ENCODE measurements at regions not wholly inside any gene's neighbourhood (a gene's known extent, or its start where the extent isn't known, plus 50 kb on each side); places are given as distances from the start of the nearest gene placed in this dataset.

DNA sequence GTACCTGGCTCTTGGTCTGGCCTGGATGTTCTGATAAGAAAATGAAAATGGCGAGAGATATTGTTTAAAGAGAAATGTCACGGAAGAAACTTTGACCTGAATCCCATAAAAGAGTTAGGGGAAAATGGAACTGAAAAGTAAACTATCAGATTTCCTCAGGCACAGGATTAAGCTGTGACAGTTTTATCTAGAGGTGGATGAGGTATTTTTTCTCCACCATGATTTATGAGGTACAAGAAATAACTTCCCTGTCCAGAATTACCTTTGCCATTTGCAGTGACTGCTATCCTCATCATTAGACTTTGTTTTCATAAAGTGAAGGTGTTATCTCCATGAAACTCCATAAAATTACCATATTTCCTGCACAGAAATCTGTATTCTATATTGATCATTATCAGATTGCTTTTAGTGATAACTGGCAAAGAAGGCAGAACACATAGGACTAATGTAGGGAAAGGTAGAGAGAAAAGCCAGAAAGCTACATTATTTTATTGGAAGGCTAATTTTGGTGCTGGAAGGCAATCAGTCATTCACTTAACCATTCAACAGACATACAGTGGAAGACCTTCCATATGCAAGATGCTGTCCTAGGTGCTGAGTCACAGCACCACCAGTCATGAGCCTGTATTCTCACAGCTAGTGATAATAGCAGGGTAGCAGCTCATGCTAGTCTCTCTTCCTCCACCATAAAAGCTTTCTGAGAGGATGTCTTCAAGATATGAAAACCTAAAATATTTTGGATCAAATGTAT is 427.3 kb upstream of the CITED2 start:
- Histone ChIP-seq H2AFZ (ENCODE audit: low read length) (no peak overlapping the region), H3K79me2 (ENCODE audit: insufficient read depth, low read length) (no peaks in the 10 kb centered on the region), H3K27ac (ENCODE audit: low read depth, low read length) (no peak overlapping the region), H3K4me2 (ENCODE audit: insufficient read depth, low read length) (no peak overlapping the region), H3K27me3 (ENCODE audit: insufficient read depth, low read length) (no peaks in the 10 kb centered on the region), H3K36me3 (ENCODE audit: insufficient read depth, low read length) (no peaks in the 10 kb centered on the region), H3K4me3 (ENCODE audit: insufficient read depth, low read length) (no peak overlapping the region), H3K9me3 (ENCODE audit: low read depth, low read length) (no peaks in the 10 kb centered on the region), H4K20me1 (ENCODE audit: insufficient read depth, low read length) (no peaks in the 10 kb centered on the region), H3K4me1 (ENCODE audit: insufficient read depth, low read length) (no peaks in the 10 kb centered on the region)
- TF ChIP-seq, protein P1, sequence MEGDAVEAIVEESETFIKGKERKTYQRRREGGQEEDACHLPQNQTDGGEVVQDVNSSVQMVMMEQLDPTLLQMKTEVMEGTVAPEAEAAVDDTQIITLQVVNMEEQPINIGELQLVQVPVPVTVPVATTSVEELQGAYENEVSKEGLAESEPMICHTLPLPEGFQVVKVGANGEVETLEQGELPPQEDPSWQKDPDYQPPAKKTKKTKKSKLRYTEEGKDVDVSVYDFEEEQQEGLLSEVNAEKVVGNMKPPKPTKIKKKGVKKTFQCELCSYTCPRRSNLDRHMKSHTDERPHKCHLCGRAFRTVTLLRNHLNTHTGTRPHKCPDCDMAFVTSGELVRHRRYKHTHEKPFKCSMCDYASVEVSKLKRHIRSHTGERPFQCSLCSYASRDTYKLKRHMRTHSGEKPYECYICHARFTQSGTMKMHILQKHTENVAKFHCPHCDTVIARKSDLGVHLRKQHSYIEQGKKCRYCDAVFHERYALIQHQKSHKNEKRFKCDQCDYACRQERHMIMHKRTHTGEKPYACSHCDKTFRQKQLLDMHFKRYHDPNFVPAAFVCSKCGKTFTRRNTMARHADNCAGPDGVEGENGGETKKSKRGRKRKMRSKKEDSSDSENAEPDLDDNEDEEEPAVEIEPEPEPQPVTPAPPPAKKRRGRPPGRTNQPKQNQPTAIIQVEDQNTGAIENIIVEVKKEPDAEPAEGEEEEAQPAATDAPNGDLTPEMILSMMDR (IDR thresholded peaks at IDR 0.05; ENCODE audit: extremely low read depth, low read depth, low read length): no peak
- no peak for DNase-seq (ENCODE audit: insufficient read length, low spot score, missing footprints)

- no peak overlapping the region for H3K4me2 ChIP-seq (ENCODE audit: insufficient read depth, low read length)
- H3K4me3 ChIP-seq (ENCODE audit: insufficient read depth, low read length): no peak overlapping the region
- H3K27me3 ChIP-seq (ENCODE audit: insufficient read depth, low read length): no peaks in the 10 kb centered on the region
- no peak for DNase-seq (ENCODE audit: insufficient read length, low spot score, missing footprints)
- H2AFZ ChIP-seq (ENCODE audit: low read length): no peak overlapping the region
- no peaks in the 10 kb centered on the region for H3K36me3 ChIP-seq (ENCODE audit: insufficient read depth, low read length)
- no peaks in the 10 kb centered on the region for H3K9me3 ChIP-seq (ENCODE audit: low read depth, low read length)
- TF ChIP-seq, protein P1 (IDR thresholded peaks at IDR 0.05; ENCODE audit: extremely low read depth, low read depth, low read length): no peak
- H3K27ac ChIP-seq (ENCODE audit: low read depth, low read length): no peak overlapping the region
- no peaks in the 10 kb centered on the region for H3K4me1 ChIP-seq (ENCODE audit: insufficient read depth, low read length)
- no peaks in the 10 kb centered on the region for H4K20me1 ChIP-seq (ENCODE audit: insufficient read depth, low read length)
- no peaks in the 10 kb centered on the region for H3K79me2 ChIP-seq (ENCODE audit: insufficient read depth, low read length)
Measured at GRCh38 chr6:139800837-139801236, 426.4 kb upstream of the CITED2 start.

DNA sequence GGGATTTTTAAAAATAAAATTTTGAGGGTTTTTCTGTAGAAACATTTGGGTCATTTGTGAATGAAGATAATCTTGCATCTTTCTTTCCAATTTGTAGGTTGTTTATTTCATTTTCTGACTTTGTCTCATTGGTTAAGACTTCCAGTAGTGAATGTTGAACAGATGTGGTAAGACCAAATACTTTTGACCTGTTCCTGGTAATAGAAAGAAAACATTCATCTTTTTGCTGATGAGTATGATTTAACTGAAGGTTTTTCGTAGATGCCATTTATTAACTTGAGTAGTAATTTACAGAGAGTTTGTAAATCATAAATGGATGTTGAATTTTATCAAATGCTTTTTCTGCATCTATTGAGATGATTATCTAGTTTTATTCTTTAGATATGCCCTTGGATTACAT is 416.1 kb upstream of the CITED2 start:
- Histone ChIP-seq H3K4me3 (ENCODE audit: insufficient read depth, low read length) (no peak overlapping the region), H3K36me3 (ENCODE audit: insufficient read depth, low read length) (no peaks in the 10 kb centered on the region), H3K4me1 (ENCODE audit: insufficient read depth, low read length) (no peaks in the 10 kb centered on the region), H2AFZ (ENCODE audit: low read length) (no peak overlapping the region), H3K27ac (ENCODE audit: low read depth, low read length) (no peak overlapping the region), H3K4me2 (ENCODE audit: insufficient read depth, low read length) (no peak overlapping the region), H3K27me3 (ENCODE audit: insufficient read depth, low read length) (no peaks in the 10 kb centered on the region), H4K20me1 (ENCODE audit: insufficient read depth, low read length) (no peaks in the 10 kb centered on the region), H3K9me3 (ENCODE audit: low read depth, low read length) (no peaks in the 10 kb centered on the region), H3K79me2 (ENCODE audit: insufficient read depth, low read length) (no peaks in the 10 kb centered on the region)
- DNase-seq (ENCODE audit: insufficient read length, low spot score, missing footprints): no peak
- TF ChIP-seq, protein P1 (IDR thresholded peaks at IDR 0.05; ENCODE audit: extremely low read depth, low read depth, low read length): no peak

DNA sequence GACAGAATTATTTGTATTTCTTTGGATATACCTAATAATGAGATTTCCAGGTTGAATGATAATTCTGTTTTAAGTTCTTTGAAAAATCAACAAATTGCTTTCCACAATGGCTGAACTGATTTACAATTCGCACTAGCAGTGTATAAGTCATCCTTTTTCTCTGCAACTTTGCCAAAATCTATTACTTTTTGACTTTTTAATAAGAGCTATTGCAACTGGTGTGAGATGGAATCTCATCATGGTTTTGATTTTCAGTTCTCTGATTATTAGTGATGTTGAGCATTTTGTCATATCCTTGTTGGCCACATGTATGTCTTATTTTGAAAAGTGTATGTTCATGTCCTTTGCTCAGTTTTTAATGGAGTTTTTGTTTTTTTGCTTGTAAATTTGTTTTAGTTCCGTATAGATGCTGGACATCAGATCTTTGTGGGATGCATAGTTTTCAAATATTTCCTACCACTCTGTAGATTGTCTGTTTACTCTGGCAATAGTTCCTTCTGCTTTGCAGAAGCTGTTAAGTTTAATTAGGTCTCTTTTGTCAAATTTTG is 409.8 kb upstream of the CITED2 start:
- H3K4me3 ChIP-seq (ENCODE audit: insufficient read depth, low read length): no peak overlapping the region
- H3K79me2 ChIP-seq (ENCODE audit: insufficient read depth, low read length): no peaks in the 10 kb centered on the region
- no peak for DNase-seq (ENCODE audit: insufficient read length, low spot score, missing footprints)
- no peaks in the 10 kb centered on the region for H3K27me3 ChIP-seq (ENCODE audit: insufficient read depth, low read length)
- TF ChIP-seq, protein P1 (IDR thresholded peaks at IDR 0.05; ENCODE audit: extremely low read depth, low read depth, low read length): no peak
- H2AFZ ChIP-seq (ENCODE audit: low read length): no peak overlapping the region
- H3K36me3 ChIP-seq (ENCODE audit: insufficient read depth, low read length): no peaks in the 10 kb centered on the region
- H3K27ac ChIP-seq (ENCODE audit: low read depth, low read length): no peak overlapping the region
- H3K9me3 ChIP-seq (ENCODE audit: low read depth, low read length): peaks cover 5% of the 10 kb centered on the region
- no peaks in the 10 kb centered on the region for H3K4me1 ChIP-seq (ENCODE audit: insufficient read depth, low read length)
- H3K4me2 ChIP-seq (ENCODE audit: insufficient read depth, low read length): no peak overlapping the region
- H4K20me1 ChIP-seq (ENCODE audit: insufficient read depth, low read length): no peaks in the 10 kb centered on the region
